GM12865 (cell line): ENCODE measurements at regions not wholly inside any gene's neighbourhood (a gene's known extent, or its start where the extent isn't known, plus 50 kb on each side); places are given as distances from the start of the nearest gene placed in this dataset.

Experiments
- DNase-seq: peaks from one replicate; pipeline ENCODE4 v3.0.0; 2010; ENCODE audit warnings: low read depth
- H3K4me3 ChIP-seq: 2 replicates; pipeline ENCODE4 v1.5.1; 2011; ENCODE audit warnings: mild to moderate bottlenecking, low read depth, low read length, control low read depth
- CTCF ChIP-seq: IDR thresholded peaks from 2 replicates; pipeline ENCODE4 v1.5.1; 2011; ENCODE audit warnings: low read length, control low read depth, low read depth, inconsistent platforms; ENCODE audit not compliant: insufficient read depth; ENCODE audit errors: missing control alignments

- no peak for TF ChIP-seq CTCF
- DNase-seq = no peak
- no peak overlapping the region for H3K4me3 ChIP-seq
These were observed 309.5 kb upstream of the CHD6 start for GRCh38 chr20:41927655-41928054.

- H3K4me3 ChIP-seq = no peak overlapping the region
- DNase-seq = no peak
- no peak for TF ChIP-seq CTCF
These were observed 309.0 kb upstream of the CHD6 start for GRCh38 chr20:41927189-41927588.

GRCh38 chr20:41925476-41925875 lies 307.3 kb upstream of the CHD6 start:
- DNase-seq = no peak
- no peak for TF ChIP-seq CTCF
- no peak overlapping the region for H3K4me3 ChIP-seq

GRCh38 chr20:41923624-41924023 lies 305.4 kb upstream of the CHD6 start:
- no peak overlapping the region for H3K4me3 ChIP-seq
- no peak for DNase-seq
- TF ChIP-seq CTCF = no peak

GRCh38 chr20:41913146-41913545 lies 295.0 kb upstream of the CHD6 start:
- no peak for TF ChIP-seq CTCF
- H3K4me3 ChIP-seq = no peak overlapping the region
- DNase-seq = no peak

- no peak overlapping the region for H3K4me3 ChIP-seq
- TF ChIP-seq CTCF = no peak
- no peak for DNase-seq
These were observed 292.4 kb upstream of the CHD6 start for GRCh38 chr20:41910558-41910957.

GRCh38 chr20:41905199-41905598 lies 287.0 kb upstream of the CHD6 start:
- no peak overlapping the region for H3K4me3 ChIP-seq
- TF ChIP-seq CTCF = no peak
- no peak for DNase-seq
